Peyer's patch (tissue), 4 donors: ENCODE measurements at regions not wholly inside any gene's neighbourhood (a gene's known extent, or its start where the extent isn't known, plus 50 kb on each side); places are given as distances from the start of the nearest gene placed in this dataset.

Experiments used
- DNase-seq, 3 donors: peaks; one replicate each; pipeline ENCODE4 v3.0.0-alpha.2; 2017 to 2019
- H3K27ac ChIP-seq, 4 donors: fragments of 200-600 bp; sonication (generic); one replicate each; pipeline ENCODE4 v1.5.1; 2016 to 2019
- H3K27me3 ChIP-seq, 2 donors: fragments of 200-600 bp; sonication (generic); one replicate each; pipeline ENCODE4 v1.5.1; 2019
- H3K36me3 ChIP-seq, 3 donors: fragments of 200-600 bp; sonication (generic); one replicate each; pipeline ENCODE4 v1.5.1; 2016 to 2019
- H3K4me1 ChIP-seq, 4 donors: fragments of 200-600 bp; sonication (generic); one replicate each; pipeline ENCODE4 v1.5.1; 2016 to 2019
- H3K4me3 ChIP-seq, 4 donors: fragments of 200-600 bp; sonication (generic); 1 replicate in 3 of 4; 2 replicates in 1 of 4; pipeline ENCODE4 v1.5.1; 2016 to 2019; ENCODE audit warnings: mild to moderate bottlenecking in 1 of 4
- H3K9me3 ChIP-seq, 4 donors: fragments of 200-600 bp; sonication (generic); one replicate each; pipeline ENCODE4 v1.5.1; 2016 to 2019; ENCODE audit warnings: mild to moderate bottlenecking in 1 of 4
- POLR2A ChIP-seq, 2 donors: fragments of 450-650 bp; IDR thresholded peaks; one replicate each; pipeline ENCODE4 v1.5.1; 2017; ENCODE audit warnings: antibody characterized with exemption in 2 of 2, mild to moderate bottlenecking in 2 of 2, moderate library complexity in 2 of 2
- TF ChIP-seq, protein P1 (sequence below), 6 experiments: fragments of 450-650 bp in 4 of 6; fragments of 200-600 bp in 2 of 6; sonication (generic) in 1 of 6; IDR thresholded peaks; one replicate each; pipeline ENCODE4 v1.5.1; 2017 to 2019; ENCODE audit warnings: antibody characterized with exemption in 6 of 6, mild to moderate bottlenecking in 3 of 6, moderate library complexity in 1 of 6

DNA sequence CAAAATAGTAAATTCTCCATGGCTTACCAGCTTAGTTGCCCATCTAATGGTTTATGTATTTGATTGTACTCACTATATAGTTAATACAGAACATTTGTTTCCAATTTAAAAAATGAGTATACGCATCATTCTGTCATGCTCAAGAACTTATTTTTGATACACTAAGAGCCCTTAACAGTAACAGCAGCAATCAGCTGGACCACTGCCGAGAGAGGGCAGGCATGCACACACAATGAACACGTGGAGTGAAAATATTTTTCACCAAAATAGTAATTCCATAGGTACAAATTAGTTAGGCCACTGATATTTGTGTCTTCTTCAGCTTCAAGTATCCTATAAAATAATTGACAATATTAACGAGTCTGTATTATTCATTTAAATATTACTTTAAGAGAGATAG is 109.9 kb downstream of the KLF12 start:
- Histone ChIP-seq H3K27me3 (no peaks in the 10 kb centered on the region), H3K4me3 (no peak overlapping the region), H3K9me3 (no peaks in the 10 kb centered on the region), H3K4me1 (peaks cover 0 to 6% (median 1%) of the 10 kb centered on the region in 4 donors), H3K27ac (no peak overlapping the region), H3K36me3 (no peaks in the 10 kb centered on the region)
- no peak for DNase-seq
- TF ChIP-seq, protein P1, sequence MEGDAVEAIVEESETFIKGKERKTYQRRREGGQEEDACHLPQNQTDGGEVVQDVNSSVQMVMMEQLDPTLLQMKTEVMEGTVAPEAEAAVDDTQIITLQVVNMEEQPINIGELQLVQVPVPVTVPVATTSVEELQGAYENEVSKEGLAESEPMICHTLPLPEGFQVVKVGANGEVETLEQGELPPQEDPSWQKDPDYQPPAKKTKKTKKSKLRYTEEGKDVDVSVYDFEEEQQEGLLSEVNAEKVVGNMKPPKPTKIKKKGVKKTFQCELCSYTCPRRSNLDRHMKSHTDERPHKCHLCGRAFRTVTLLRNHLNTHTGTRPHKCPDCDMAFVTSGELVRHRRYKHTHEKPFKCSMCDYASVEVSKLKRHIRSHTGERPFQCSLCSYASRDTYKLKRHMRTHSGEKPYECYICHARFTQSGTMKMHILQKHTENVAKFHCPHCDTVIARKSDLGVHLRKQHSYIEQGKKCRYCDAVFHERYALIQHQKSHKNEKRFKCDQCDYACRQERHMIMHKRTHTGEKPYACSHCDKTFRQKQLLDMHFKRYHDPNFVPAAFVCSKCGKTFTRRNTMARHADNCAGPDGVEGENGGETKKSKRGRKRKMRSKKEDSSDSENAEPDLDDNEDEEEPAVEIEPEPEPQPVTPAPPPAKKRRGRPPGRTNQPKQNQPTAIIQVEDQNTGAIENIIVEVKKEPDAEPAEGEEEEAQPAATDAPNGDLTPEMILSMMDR (IDR thresholded peaks at IDR 0.05) = no peak
- TF ChIP-seq POLR2A (IDR thresholded peaks at IDR 0.05) = no peak

DNA sequence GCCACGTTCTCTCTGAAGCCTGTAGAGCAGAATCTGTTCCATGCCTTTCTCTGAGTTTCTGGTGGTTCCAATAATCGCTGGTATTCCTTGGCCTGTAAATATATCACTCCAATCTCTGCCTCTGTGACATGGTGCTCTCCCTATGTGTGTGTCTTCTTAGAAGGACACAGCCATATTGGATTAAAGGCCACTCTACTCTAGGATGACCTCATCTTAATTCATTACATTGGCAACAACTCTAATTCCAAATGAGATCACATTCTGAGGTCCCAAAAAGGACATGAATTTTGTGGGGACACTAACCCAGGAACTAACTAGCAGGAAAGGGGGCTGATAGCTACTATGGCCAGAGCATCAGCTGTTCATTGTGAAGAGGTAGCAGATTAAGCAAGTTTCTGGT is 110.7 kb downstream of the KLF12 start:
- no peak for TF ChIP-seq POLR2A (IDR thresholded peaks at IDR 0.05)
- TF ChIP-seq, protein P1 (IDR thresholded peaks at IDR 0.05) = no peak
- H3K27ac ChIP-seq = no peak overlapping the region
- no peaks in the 10 kb centered on the region for H3K9me3 ChIP-seq
- no peak overlapping the region for H3K4me3 ChIP-seq
- no peaks in the 10 kb centered on the region for H3K36me3 ChIP-seq
- no peaks in the 10 kb centered on the region for H3K27me3 ChIP-seq
- DNase-seq = no peak
- H3K4me1 ChIP-seq = peaks cover 0 to 6% (median 1%) of the 10 kb centered on the region in 4 donors

DNA sequence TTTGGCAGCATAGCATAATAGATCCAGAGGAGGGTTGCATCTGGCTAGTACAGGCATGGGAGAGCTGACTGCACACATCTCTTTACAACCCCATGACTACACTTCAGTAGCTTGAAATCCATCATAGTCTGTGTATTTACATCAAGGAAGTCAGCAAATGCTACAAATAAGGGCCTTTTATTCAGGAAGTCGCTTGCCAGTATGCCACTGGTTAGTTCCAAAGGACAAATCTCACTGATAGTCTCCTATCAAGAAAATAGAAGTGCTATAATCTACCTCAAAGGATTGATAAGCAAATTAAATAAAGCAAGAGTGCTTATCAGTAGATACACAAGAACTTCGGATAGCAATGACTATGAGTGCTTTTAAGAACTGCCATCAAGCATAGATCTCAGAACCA is 112.7 kb downstream of the KLF12 start:
- no peak for DNase-seq
- H3K4me3 ChIP-seq = no peak overlapping the region
- TF ChIP-seq, protein P1 (IDR thresholded peaks at IDR 0.05) = no peak
- TF ChIP-seq POLR2A (IDR thresholded peaks at IDR 0.05) = no peak
- H3K4me1 ChIP-seq = peaks cover 0 to 6% (median 0%) of the 10 kb centered on the region in 4 donors
- H3K9me3 ChIP-seq = no peaks in the 10 kb centered on the region
- no peaks in the 10 kb centered on the region for H3K36me3 ChIP-seq
- H3K27me3 ChIP-seq = no peaks in the 10 kb centered on the region
- no peak overlapping the region for H3K27ac ChIP-seq

DNA sequence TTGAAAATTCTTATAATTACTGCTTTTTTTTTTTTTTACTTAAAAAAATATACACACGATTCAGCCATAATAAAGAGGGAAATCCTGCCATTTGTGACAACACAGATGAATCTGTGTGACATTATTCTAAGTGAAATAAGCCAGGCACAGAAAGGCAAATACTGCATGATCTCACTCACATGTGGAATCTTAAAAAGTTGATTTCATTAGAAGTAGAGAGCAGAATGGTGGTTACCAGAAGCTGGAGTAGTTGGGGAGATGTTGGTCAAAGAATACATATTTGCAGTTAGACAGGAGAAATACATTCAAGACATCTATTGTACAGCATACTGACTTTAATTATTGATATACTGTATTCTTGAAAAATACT is 116.2 kb downstream of the KLF12 start:
- no peaks in the 10 kb centered on the region for H3K9me3 ChIP-seq
- H3K36me3 ChIP-seq = no peaks in the 10 kb centered on the region
- no peak overlapping the region for H3K4me3 ChIP-seq
- H3K27me3 ChIP-seq = no peaks in the 10 kb centered on the region
- DNase-seq = no peak
- peaks cover 0 to 6% (median 0%) of the 10 kb centered on the region in 4 donors for H3K4me1 ChIP-seq
- TF ChIP-seq POLR2A (IDR thresholded peaks at IDR 0.05) = no peak
- TF ChIP-seq, protein P1 (IDR thresholded peaks at IDR 0.05) = no peak
- H3K27ac ChIP-seq = no peak overlapping the region

DNA sequence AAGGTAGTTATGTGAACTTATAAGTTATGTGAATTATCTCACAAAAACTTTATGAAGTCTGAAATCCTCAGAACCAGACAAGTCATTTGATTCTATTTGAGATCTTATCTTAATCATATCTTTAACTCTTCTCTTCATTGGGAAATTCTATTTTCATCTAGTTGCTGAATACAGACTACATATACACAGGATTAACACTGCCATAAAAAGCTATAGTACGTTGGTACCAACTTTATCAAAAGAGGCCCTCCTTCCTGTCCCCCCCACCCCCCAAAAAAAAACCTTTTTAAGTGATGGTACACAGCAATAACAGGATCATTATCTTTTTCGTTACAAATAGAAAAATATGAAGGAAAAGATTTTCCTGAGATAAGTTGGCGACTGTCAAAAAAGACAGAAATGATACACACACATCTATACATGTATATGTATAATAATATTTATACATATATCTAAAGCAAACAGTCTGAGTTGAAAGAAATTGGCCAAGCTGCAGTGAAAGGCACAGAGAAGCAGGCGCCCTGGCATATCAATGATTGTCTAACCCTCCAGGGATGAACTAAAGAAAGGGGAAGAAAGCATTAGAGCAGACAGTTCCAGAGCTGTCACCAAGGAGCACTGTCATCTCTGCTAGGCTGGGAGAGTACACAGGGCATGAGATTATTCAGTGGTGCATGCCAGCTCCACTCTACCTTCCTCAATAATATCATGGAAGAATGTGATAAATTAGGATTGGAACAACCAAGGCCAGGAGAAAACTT is 116.7 kb downstream of the KLF12 start:
- Histone ChIP-seq H3K4me1 (peaks cover 0 to 6% (median 0%) of the 10 kb centered on the region in 4 donors), H3K36me3 (no peaks in the 10 kb centered on the region), H3K9me3 (no peaks in the 10 kb centered on the region), H3K27ac (no peak overlapping the region), H3K4me3 (no peak overlapping the region), H3K27me3 (no peaks in the 10 kb centered on the region)
- TF ChIP-seq POLR2A (IDR thresholded peaks at IDR 0.05) = no peak
- TF ChIP-seq, protein P1 (IDR thresholded peaks at IDR 0.05) = no peak
- no peak for DNase-seq
